H1 (cell line): ENCODE measurements at regions not wholly inside any gene's neighbourhood (a gene's known extent, or its start where the extent isn't known, plus 50 kb on each side); places are given as distances from the start of the nearest gene placed in this dataset.

Experiments
- CTCF ChIA-PET: fragments of 300-600 bp; sonication (Branson Sonifier 250); formaldehyde crosslinking; loops from one replicate; lab custom pipeline; 2021; ENCODE audit not compliant: partially characterized antibody; lab: Charles Lee
- POLR2A ChIA-PET: fragments of 300-600 bp; sonication (Branson Sonifier 250); formaldehyde crosslinking; loops from one replicate; lab custom pipeline; 2021; ENCODE audit warnings: inconsistent platforms; ENCODE audit not compliant: partially characterized antibody; lab: Charles Lee
- DNase-seq, 2 experiments: peaks; one replicate each; pipeline versions ENCODE4 v3.0.0 to v3.0.0-alpha.2; 2010 to 2022; ENCODE audit warnings: low spot score in 2 of 2, low read depth in 1 of 2, mixed read lengths in 1 of 2
- FAIRE-seq: peaks from 2 replicates; lab custom pipeline; 2011; peaks lifted over from hg19 to GRCh38; lab: Jason Lieb, UNC
- H2AFZ ChIP-seq: 2 replicates; pipeline ENCODE4 v1.8.1; 2012; ENCODE audit warnings: low read length, inconsistent platforms
- H2AK5ac ChIP-seq: 2 replicates; pipeline ENCODE4 v1.6.1; 2013; ENCODE audit warnings: low read depth, low read length
- H2BK120ac ChIP-seq: replicated peaks from 2 replicates; pipeline ENCODE3; 2013; ENCODE audit warnings: low read depth, low read length, inconsistent platforms
- H2BK12ac ChIP-seq: 2 replicates; pipeline ENCODE4 v1.6.1; 2013; ENCODE audit warnings: low read depth, low read length
- H2BK15ac ChIP-seq: 2 replicates; pipeline ENCODE4 v1.6.1; 2013; ENCODE audit warnings: low read length
- H2BK20ac ChIP-seq: 2 replicates; pipeline ENCODE4 v1.6.1; 2013; ENCODE audit warnings: low read length
- H2BK5ac ChIP-seq: 2 replicates; pipeline ENCODE4 v1.6.1; 2013; ENCODE audit warnings: low read depth, low read length
- H3K14ac ChIP-seq: 2 replicates; pipeline ENCODE4 v1.6.1; 2013; ENCODE audit warnings: inconsistent platforms; ENCODE audit not compliant: insufficient read length
- H3K18ac ChIP-seq: 2 replicates; pipeline ENCODE4 v1.6.1; 2013; ENCODE audit warnings: low read length; ENCODE audit errors: extremely low read depth
- H3K23ac ChIP-seq: 2 replicates; pipeline ENCODE4 v1.6.1; 2013; ENCODE audit warnings: inconsistent platforms; ENCODE audit not compliant: insufficient read length
- H3K23me2 ChIP-seq: 2 replicates; pipeline ENCODE4 v1.6.1; 2013; ENCODE audit warnings: low read depth, low read length
- H3K27ac ChIP-seq: 2 replicates; pipeline ENCODE4 v1.6.1; 2011; ENCODE audit warnings: low read depth, low read length, inconsistent platforms
- H3K27me3 ChIP-seq, 4 experiments: replicated peaks in 1 of 4; 1 replicate in 1 of 4; 2 replicates in 3 of 4; pipeline versions ENCODE4 v1.6.1 to v1.8.1; 2011 to 2013; ENCODE audit warnings: low read length in 3 of 4, mild to moderate bottlenecking in 3 of 4, inconsistent platforms in 2 of 4, mixed read lengths in 2 of 4, moderate library complexity in 1 of 4; ENCODE audit not compliant: control insufficient read depth in 3 of 4, insufficient read depth in 3 of 4; ENCODE audit errors: extremely low read depth in 1 of 4
- H3K36me3 ChIP-seq, 4 experiments: 2 replicates each; pipeline versions ENCODE4 v1.6.1 to v1.8.1; 2011 to 2013; ENCODE audit warnings: mild to moderate bottlenecking in 4 of 4, low read length in 3 of 4, moderate library complexity in 2 of 4, control low read depth in 1 of 4, inconsistent platforms in 1 of 4; ENCODE audit not compliant: insufficient read depth in 4 of 4, control insufficient read depth in 2 of 4
- H3K4ac ChIP-seq: replicated peaks from 2 replicates; pipeline ENCODE3; 2013; ENCODE audit warnings: low read length, low read depth, mixed read lengths, inconsistent platforms; ENCODE audit not compliant: insufficient read length
- H3K4me1 ChIP-seq, 4 experiments: replicated peaks in 1 of 4; 1 replicate in 1 of 4; 2 replicates in 3 of 4; pipeline versions ENCODE4 v1.6.1 to v1.8.1; 2011 to 2013; ENCODE audit warnings: low read length in 3 of 4, inconsistent platforms in 2 of 4, mixed read lengths in 1 of 4; ENCODE audit not compliant: insufficient read depth in 4 of 4, control insufficient read depth in 3 of 4
- H3K4me2 ChIP-seq, 2 experiments: 2 replicates each; pipeline versions ENCODE4 v1.6.1 to v1.8.1; 2011 to 2013; ENCODE audit warnings: low read depth in 2 of 2, low read length in 2 of 2, control low read depth in 1 of 2, inconsistent platforms in 1 of 2, mild to moderate bottlenecking in 1 of 2; ENCODE audit not compliant: insufficient read depth in 1 of 2
- H3K4me3 ChIP-seq, 4 experiments: fragments of 200-600, 300-600 bp in 1 of 4; sonication (generic), shearing (Covaris generic), sonication (Bioruptor Twin) in 1 of 4; 2 replicates each; pipeline versions ENCODE4 v1.5.1 to v1.8.1; 2011 to 2016; ENCODE audit warnings: low read length in 4 of 4, low read depth in 3 of 4, control low read depth in 2 of 4, inconsistent platforms in 2 of 4, mild to moderate bottlenecking in 2 of 4, mixed read lengths in 1 of 4, moderate library complexity in 1 of 4; ENCODE audit not compliant: insufficient read depth in 2 of 4; ENCODE audit errors: extremely low read depth in 1 of 4
- H3K56ac ChIP-seq: replicated peaks from 2 replicates; pipeline ENCODE3; 2013; ENCODE audit warnings: low read depth, mild to moderate bottlenecking, mixed read lengths, low read length, inconsistent platforms; ENCODE audit not compliant: insufficient read length
- H3K79me1 ChIP-seq: 2 replicates; pipeline ENCODE4 v1.6.1; 2013; ENCODE audit warnings: low read depth, low read length, control low read depth
- H3K79me2 ChIP-seq, 2 experiments: 2 replicates each; pipeline versions ENCODE4 v1.6.1 to v1.8.1; 2012 to 2013; ENCODE audit warnings: low read length in 2 of 2, mild to moderate bottlenecking in 2 of 2, inconsistent platforms in 1 of 2; ENCODE audit not compliant: insufficient read depth in 2 of 2, control insufficient read depth in 1 of 2
- H3K9ac ChIP-seq, 4 experiments: replicated peaks in 1 of 4; 1 replicate in 1 of 4; 2 replicates in 3 of 4; pipeline versions ENCODE4 v1.6.1 to v1.8.1; 2011 to 2013; ENCODE audit warnings: low read depth in 3 of 4, low read length in 3 of 4, control low read depth in 2 of 4, mild to moderate bottlenecking in 2 of 4, moderate library complexity in 2 of 4, inconsistent platforms in 1 of 4; ENCODE audit errors: extremely low read depth in 1 of 4
- H3K9me3 ChIP-seq, 2 experiments: 2 replicates each; pipeline versions ENCODE4 v1.6.1 to v1.8.1; 2012 to 2013; ENCODE audit warnings: mild to moderate bottlenecking in 2 of 2, moderate library complexity in 2 of 2, control low read depth in 1 of 2, inconsistent platforms in 1 of 2, low read depth in 1 of 2, low read length in 1 of 2, mixed read lengths in 1 of 2; ENCODE audit not compliant: insufficient read depth in 2 of 2
- H4K20me1 ChIP-seq, 2 experiments: replicated peaks in 1 of 2; 2 replicates each; pipeline versions ENCODE3 to v1.8.1; 2011 to 2013; ENCODE audit warnings: inconsistent platforms in 2 of 2, low read length in 2 of 2, mild to moderate bottlenecking in 1 of 2; ENCODE audit not compliant: insufficient read depth in 2 of 2, control insufficient read depth in 1 of 2
- H4K5ac ChIP-seq: 2 replicates; pipeline ENCODE4 v1.6.1; 2013; ENCODE audit warnings: low read length, low read depth, mixed read lengths, inconsistent platforms; ENCODE audit not compliant: insufficient read length
- H4K8ac ChIP-seq: 2 replicates; pipeline ENCODE4 v1.8.0; 2013; ENCODE audit warnings: mild to moderate bottlenecking, moderate library complexity, low read length, inconsistent platforms; ENCODE audit not compliant: insufficient read depth; ENCODE audit errors: extremely low read depth
- H4K91ac ChIP-seq: replicated peaks from 2 replicates; pipeline ENCODE3; 2013; ENCODE audit warnings: low read length, mixed read lengths, inconsistent platforms; ENCODE audit not compliant: insufficient read length
- ASH2L ChIP-seq: fragments of 200-600, 300-600 bp; sonication (generic); IDR thresholded peaks from one replicate; pipeline ENCODE4 v1.7.1; 2017; ENCODE audit warnings: low read length
- CBX8 ChIP-seq: fragments of 300-800, 300-1000 bp; sonication (generic); IDR thresholded peaks from 2 replicates; pipeline ENCODE4 v1.7.1; 2016; ENCODE audit warnings: low read depth, low read length, borderline replicate concordance
- WGBS, 2 experiments: shearing (Covaris generic) in 1 of 2; methylation state at CpG; one replicate each; pipeline versions ENCODE4 v1.1.6 to v1.1.7; 2013 to 2015; ENCODE audit warnings: low lambda C conversion rate in 2 of 2, mixed read lengths in 2 of 2, inconsistent platforms in 1 of 2, low coverage in 1 of 2, missing lambda C conversion rate in 1 of 2; ENCODE audit not compliant: insufficient replicate concordance in 2 of 2, insufficient coverage in 1 of 2, insufficient read length in 1 of 2; ENCODE audit errors: extremely low coverage in 1 of 2, missing lambda C conversion rate in 1 of 2; 5-methylcytosine and 5-hydroxymethylcytosine counted together

GRCh38 chr1:4066860-4067599, 167.0 kb upstream of the C1orf174 start:
- Histone ChIP-seq H3K27me3 (peaks cover 0 to under 1% (median 0%) of the 10 kb centered on the region in 4 experiments; a peak in 2 of 7 replicates), H3K4me1 (peaks cover 4 to 30% (median 13%) of the 10 kb centered on the region in 4 experiments), H3K23ac (no peak overlapping the region), H3K4ac (no peak overlapping the region), H3K36me3 (no peaks in the 10 kb centered on the region), H3K4me3 (no peak overlapping the region), H3K23me2 (peaks cover 23% of the 10 kb centered on the region; the same call in 1 of the 2 replicates), H3K27ac (no peak overlapping the region), H3K9me3 (0 out of 4 replicates have a peak, but pooled peaks cover 0 to 12% of the 10 kb centered on the region in 2 experiments), H3K56ac (no peak overlapping the region), H3K14ac (no peak overlapping the region), H2AFZ (no peak overlapping the region), H2BK12ac (peak overlapping the region; percentile 94; the same call in 1 of the 2 replicates), H4K20me1 (peaks cover 0 to 2% of the 10 kb centered on the region in 2 experiments), H3K79me2 (no peaks in the 10 kb centered on the region), H3K9ac (no peak overlapping the region), H2BK5ac (no peak overlapping the region), H4K91ac (peak overlapping the region; percentile 46), H3K18ac (peak overlapping the region; percentile 32; the same call in 1 of the 2 replicates), H4K5ac (no peak overlapping the region), H2BK15ac (peak overlapping the region; percentile 1; the same call in 1 of the 2 replicates), H3K4me2 (no peak overlapping the region), H4K8ac (no peak overlapping the region), H3K79me1 (no peaks in the 10 kb centered on the region), H2AK5ac (peak overlapping the region; percentile 93), H2BK20ac (peak overlapping the region; percentile 97; the same call in 1 of the 2 replicates), H2BK120ac (no peak overlapping the region)
- TF ChIP-seq ASH2L (peak; percentile 91), CBX8 (no peak)
- ChIA-PET CTCF (no interaction called here), POLR2A (no interaction called here)
- FAIRE-seq, result no peak
- DNase-seq, result no peak
- WGBS, 2 experiments, result 73 to 100% methylated on average over 1 to 3 of the region's 3 CpGs
